ENCODE measurements at regions not wholly inside any gene's neighbourhood (a gene's known extent, or its start where the extent isn't known, plus 50 kb on each side); places are given as distances from the start of the nearest gene placed in this dataset.

DNA sequence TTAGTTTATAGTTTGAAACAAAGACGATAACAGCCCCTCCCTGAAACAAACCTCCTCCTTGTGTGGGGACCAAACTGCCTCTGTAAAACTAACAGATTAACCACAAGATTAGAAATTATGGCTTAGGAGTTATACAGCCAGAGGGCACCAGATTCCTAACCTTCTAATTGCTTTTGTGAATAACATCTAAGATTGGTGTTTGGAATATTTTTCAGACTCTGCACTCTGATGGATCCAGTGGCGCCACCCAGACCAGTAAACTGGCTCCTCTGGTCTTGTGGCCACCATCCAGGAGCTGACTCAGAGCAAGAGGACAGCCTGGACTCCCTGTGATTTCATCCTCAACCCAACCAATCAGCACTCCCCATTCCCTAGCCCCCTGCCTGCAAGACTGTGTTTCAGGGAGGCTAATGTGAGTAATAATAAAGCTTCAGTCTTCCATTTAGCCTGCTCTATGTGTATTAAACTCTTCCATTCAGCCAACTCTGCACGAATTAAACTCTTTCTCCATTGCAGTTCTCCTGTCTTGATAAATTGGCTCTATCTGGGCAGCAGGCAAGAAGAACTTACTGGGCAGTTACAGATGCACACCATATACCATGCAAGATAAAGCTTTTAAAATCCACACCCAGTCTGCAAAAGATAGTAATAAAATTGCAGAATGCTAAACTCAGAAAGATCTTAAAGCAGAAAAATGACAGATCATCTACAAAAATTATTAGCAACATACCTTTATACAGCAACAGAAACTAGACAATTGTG is 58.5 kb upstream of the SLC22A16 start:
- Mint-ChIP-seq H3K4me3 (no peak overlapping the region), H3K36me3 (ENCODE audit: low read depth) (no peaks in the 10 kb centered on the region), H3K27me3 (ENCODE audit: low read depth) (no peaks in the 10 kb centered on the region), H3K27ac (ENCODE audit: unreplicated experiment) (no peak overlapping the region), H3K4me1 (peaks cover 24% of the 10 kb centered on the region), H3K9me3 (peaks cover 9% of the 10 kb centered on the region)
- TF ChIP-seq, protein P1, sequence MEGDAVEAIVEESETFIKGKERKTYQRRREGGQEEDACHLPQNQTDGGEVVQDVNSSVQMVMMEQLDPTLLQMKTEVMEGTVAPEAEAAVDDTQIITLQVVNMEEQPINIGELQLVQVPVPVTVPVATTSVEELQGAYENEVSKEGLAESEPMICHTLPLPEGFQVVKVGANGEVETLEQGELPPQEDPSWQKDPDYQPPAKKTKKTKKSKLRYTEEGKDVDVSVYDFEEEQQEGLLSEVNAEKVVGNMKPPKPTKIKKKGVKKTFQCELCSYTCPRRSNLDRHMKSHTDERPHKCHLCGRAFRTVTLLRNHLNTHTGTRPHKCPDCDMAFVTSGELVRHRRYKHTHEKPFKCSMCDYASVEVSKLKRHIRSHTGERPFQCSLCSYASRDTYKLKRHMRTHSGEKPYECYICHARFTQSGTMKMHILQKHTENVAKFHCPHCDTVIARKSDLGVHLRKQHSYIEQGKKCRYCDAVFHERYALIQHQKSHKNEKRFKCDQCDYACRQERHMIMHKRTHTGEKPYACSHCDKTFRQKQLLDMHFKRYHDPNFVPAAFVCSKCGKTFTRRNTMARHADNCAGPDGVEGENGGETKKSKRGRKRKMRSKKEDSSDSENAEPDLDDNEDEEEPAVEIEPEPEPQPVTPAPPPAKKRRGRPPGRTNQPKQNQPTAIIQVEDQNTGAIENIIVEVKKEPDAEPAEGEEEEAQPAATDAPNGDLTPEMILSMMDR (conservative IDR thresholded peaks at IDR 0.05), result no peak
- DNase-seq (ENCODE audit: low read depth, low spot score), result no peak

DNA sequence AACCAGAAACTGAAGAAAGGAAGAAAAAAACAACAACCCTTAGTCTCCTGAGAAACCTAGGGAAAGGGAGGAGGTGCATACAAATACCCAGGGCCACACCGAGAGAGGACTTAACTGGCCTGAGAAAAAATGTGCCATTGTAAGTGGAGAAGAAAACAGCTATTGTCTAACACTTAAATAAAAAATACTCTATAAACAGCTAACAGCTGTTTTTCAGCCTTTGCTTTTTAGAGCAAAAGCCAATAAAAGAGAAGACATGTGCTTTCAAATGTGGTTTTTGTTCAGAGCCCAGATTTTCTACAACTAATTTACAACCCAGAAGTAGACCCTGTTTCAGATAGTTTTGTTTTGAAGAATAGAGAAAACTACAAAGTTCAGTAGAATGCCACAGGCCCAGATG is 56.0 kb upstream of the SLC22A16 start:
- Mint-ChIP-seq H3K27ac (ENCODE audit: unreplicated experiment) (no peak overlapping the region), H3K9me3 (peaks cover 4% of the 10 kb centered on the region), H3K4me3 (no peak overlapping the region), H3K36me3 (ENCODE audit: low read depth) (no peaks in the 10 kb centered on the region), H3K27me3 (ENCODE audit: low read depth) (no peaks in the 10 kb centered on the region), H3K4me1 (peaks cover 23% of the 10 kb centered on the region)
- TF ChIP-seq, protein P1 (conservative IDR thresholded peaks at IDR 0.05), result no peak
- DNase-seq (ENCODE audit: low read depth, low spot score), result no peak

DNA sequence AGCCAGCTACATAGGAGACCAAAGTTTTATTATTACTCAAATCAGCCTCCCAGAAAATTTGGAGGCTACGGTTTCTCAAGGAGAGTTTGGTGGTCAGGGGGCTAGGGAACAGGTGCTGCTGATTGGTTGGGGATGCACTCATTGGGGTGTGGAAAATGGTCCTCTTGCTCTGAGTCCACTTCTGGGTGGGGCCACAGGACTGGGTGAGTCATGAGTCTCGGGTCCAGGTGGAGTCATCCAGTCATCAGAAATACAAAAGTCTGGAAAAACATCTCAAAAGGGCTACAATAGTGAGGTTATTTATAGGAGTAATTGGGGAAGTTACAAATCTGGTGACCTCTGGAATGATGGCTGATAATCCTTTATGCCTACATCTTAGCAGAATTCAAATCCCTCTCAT is 54.3 kb upstream of the SLC22A16 start:
- Mint-ChIP-seq H3K4me1 (peaks cover 13% of the 10 kb centered on the region), H3K27ac (ENCODE audit: unreplicated experiment) (no peak overlapping the region), H3K4me3 (no peak overlapping the region), H3K27me3 (ENCODE audit: low read depth) (no peaks in the 10 kb centered on the region), H3K9me3 (peaks cover 4% of the 10 kb centered on the region), H3K36me3 (ENCODE audit: low read depth) (no peaks in the 10 kb centered on the region)
- no peak for DNase-seq (ENCODE audit: low read depth, low spot score)
- TF ChIP-seq, protein P1 (conservative IDR thresholded peaks at IDR 0.05), result no peak

DNA sequence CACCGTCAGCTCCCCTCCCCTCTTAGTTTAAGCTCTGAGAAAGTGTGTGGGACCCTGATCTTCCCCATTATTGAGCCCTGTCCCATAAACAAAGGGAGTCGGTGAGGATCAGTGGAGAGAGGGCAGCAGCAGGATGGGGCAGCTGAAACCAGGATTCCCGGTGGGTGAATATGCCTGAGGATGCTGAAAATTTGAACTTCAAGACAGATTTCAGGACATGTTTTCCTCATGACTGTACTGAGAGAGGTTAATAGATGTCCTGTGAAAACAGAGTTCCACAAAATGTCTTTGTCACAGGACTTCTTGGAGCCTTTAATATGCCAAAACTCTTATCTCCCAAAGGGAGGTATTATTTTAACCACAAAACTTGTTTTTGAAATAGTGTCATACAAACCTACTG is 53.5 kb upstream of the SLC22A16 start:
- no peak overlapping the region for H3K27ac Mint-ChIP-seq (ENCODE audit: unreplicated experiment)
- TF ChIP-seq, protein P1 (conservative IDR thresholded peaks at IDR 0.05), result no peak
- no peaks in the 10 kb centered on the region for H3K36me3 Mint-ChIP-seq (ENCODE audit: low read depth)

DNA sequence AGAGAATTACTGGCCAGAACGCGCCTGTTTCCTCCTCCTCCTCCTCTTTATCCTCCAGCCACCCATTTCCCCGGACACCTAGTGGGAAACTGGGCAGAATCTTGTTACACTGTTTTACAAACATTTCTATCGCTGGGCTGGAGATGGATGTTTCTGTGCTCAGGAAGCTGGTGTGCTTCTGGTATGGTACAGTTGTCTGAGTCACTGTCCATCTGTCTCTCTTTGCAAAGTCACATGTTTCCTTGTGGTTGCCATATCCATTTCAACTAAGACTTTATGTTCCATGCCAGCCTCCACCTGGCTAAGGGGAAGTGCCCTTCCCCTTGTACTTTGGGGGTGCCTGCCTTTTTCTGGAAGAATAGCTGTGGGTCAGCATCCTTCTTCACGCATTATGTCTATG is 52.9 kb upstream of the SLC22A16 start:
- no peaks in the 10 kb centered on the region for H3K27me3 Mint-ChIP-seq (ENCODE audit: low read depth)
- DNase-seq (ENCODE audit: low read depth, low spot score), result no peak
- peak overlapping the region; percentile 85 for H3K27ac Mint-ChIP-seq (ENCODE audit: unreplicated experiment)
- TF ChIP-seq, protein P1 (conservative IDR thresholded peaks at IDR 0.05), result no peak
- no peaks in the 10 kb centered on the region for H3K9me3 Mint-ChIP-seq
- no peaks in the 10 kb centered on the region for H3K36me3 Mint-ChIP-seq (ENCODE audit: low read depth)
- peaks cover 13% of the 10 kb centered on the region for H3K4me1 Mint-ChIP-seq
- no peak overlapping the region for H3K4me3 Mint-ChIP-seq

More for the DNA sequence above, 53.5 kb upstream of the SLC22A16 start:
- no peak overlapping the region for H3K4me3 Mint-ChIP-seq
- DNase-seq (ENCODE audit: low read depth, low spot score), result no peak
- no peaks in the 10 kb centered on the region for H3K27me3 Mint-ChIP-seq (ENCODE audit: low read depth)
- H3K9me3 Mint-ChIP-seq, result peaks cover under 1% of the 10 kb centered on the region
- peaks cover 13% of the 10 kb centered on the region for H3K4me1 Mint-ChIP-seq

Measured in neural crest cell (in vitro differentiated cells).